ENCODE measurements at regions not wholly inside any gene's neighbourhood (a gene's known extent, or its start where the extent isn't known, plus 50 kb on each side); places are given as distances from the start of the nearest gene placed in this dataset.

DNA sequence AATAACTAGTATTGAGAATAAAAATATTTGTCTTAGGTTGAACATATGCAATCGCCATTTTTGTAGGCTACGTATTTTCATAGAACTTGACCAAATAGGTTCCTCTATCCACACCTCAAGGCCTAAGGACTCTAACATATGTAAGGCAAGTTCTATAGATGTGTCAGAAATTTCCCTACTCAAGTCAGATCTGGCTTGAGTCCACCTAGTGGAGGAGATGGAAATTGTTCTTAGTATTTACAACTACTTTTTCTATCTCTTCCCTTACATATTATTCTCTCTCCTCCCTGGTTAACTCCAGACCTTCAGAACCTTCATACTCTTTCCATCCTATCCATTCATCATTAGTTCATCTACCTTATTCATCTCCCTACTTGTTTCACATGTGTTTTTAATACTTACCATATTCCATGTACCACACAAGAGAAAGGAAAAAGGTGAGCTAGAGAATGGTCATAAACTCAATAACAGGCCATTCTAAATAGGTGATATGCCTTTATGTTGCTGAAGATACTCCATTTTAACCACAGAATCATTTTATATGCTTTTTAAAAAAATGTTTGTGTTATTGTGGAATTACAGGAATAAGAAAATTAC, 174.5 kb upstream of the HDAC9 start:
- no peak for DNase-seq

DNA sequence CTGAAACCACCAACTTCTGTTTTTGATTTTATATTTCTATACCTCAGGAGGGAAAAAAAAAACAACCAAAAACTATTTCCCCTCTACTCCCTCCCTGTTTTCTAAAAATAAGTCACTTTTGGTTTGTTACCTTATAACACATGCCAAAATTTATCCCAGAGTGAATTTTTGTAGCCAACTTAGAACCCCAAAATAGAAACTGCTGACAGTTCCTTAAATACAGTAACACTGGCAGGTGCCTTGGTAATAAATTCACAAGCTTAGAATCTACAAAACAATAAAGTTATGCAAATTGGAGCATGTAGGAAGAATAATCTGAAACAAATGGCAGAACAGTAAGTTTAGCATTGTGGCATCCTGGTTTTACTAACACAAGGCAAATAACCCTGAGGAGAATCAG, 165.0 kb upstream of the HDAC9 start:
- no peak for DNase-seq

DNA sequence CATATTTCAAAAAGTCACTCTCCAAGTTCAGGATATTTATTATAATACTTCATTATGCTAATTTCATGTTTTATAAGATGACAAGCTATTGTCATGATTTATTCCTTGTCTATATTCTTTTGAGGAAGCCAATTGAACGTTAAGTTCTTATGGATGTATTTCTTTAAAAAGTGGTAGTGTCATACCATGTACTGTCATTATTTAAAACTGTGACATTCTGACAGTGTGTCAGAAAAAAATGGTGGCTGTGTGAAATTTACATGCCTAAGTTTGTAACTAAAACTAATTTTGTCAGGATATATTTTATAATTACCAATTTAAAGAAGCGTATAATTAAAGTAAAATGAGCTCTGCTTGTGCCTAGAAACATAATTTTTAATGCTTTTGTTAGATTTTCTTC, 158.9 kb upstream of the HDAC9 start:
- DNase-seq = no peak

DNA sequence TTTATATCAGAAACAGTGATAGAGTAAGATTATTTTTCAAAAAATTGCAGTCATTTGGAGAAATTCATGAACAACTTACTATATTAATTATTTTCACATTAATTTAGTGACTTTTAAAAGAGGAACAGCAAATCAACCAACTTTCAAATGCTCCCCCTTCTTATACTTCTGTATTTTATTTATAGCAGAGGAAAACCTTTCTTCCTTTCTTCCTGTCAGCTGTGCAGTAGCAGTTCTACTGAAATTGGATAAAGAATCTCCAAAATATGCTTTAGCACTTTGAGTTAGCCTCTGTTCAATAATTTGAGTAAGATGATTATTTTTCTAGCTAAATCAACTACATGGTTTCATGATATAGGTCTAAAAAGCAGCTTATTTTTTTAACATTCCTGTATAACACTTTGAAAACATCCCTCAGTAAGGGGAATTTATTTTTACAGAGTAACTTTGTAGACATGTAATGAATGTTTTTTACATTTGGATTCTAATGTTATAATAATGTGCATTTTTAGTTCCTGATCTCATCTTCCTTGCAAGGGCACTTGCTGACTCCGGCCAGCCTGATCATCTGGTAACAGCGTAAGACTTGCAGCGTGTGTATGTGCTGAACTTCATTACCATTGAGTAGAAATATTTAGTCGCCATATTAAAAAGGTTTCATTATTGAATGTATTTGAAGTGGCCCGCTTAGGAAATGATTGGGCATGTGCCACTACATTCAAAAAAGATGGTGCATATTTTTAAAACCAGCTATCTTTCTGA, 158.3 kb upstream of the HDAC9 start:
- DNase-seq = no peak

DNA sequence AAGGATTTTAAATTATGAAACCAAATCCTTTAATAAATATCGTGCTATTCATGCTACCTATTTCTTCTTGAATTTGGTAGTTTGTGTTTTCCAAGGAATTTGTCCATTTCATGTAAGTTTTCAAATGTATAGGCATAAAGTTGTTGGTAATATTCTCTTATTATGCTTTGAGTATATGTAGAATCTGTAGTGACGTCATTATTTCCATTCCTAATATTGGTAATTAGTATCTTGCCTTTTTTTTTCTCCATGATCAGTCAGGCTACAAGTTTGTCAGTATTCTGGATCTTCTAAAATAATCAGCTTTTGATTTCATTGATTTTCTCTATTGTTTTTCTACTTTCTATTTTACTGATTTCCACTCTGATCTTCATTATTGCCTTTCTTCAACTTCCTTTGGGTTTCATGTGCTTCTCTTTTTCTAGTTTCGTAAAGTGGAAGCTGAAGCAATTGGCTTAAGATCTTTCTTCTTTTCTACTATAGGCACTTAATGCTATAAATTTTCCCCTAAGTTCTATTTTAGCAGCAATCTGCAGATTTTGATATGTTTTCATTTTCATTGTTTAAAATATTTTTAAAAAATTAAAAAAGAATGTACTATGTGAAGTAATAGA, 156.5 kb upstream of the HDAC9 start:
- no peak for DNase-seq

DNA sequence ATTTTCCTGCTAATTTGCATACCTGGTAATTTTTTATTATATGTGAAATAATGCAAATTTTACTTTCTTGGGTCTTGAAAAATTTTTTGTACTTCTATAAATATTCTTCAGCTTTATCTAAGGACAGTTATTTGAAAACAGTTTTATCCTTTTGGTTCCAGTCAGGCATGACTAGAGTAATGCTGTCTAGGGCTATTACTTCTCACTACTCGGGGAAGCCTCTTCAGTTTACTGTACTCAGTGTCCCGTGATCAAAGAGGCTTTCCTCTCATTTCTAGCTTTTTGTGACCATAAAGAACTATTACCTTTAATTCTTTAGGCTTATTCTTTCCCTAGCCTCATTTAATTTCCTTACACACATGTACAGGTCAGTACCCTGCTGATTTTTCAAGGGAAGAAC, 153.8 kb upstream of the HDAC9 start:
- no peak for DNase-seq

DNA sequence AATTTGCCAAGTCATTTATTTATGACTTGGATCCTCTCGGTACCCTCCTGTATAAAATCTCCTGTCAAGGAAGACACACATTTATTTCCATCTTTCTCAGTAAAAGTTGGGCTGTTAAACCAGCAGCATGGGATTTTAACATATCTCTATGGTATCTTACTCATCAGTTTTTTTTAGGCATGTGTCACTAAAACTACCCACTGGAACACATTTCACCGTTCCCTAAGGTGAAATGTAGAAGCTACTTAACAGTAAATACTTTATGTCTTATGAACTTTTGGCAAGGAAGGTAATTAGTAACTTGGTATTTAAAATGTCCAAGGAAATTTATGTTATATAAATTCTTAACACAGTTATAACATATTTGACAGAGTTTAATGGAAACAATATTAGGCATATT, 152.5 kb upstream of the HDAC9 start:
- DNase-seq = no peak

DNA sequence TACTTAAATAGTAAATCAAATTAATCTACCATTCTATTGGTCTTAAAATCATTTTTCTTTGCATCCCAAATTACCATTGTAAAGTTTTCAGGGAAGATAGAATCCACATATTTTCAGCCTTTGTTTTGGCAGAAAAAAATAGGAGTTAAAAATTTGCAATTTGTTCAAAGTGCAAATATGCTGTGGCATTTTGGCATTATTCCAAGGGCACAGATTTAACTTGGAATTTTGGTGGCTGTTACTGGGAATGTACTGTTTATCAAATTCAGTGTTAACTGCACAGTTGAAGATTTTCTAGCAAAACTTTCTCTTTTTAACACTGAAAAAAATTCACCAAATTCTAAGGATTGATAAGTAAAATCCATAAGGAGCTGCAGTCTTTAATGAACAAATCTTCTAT, 151.0 kb upstream of the HDAC9 start:
- DNase-seq = no peak

DNA sequence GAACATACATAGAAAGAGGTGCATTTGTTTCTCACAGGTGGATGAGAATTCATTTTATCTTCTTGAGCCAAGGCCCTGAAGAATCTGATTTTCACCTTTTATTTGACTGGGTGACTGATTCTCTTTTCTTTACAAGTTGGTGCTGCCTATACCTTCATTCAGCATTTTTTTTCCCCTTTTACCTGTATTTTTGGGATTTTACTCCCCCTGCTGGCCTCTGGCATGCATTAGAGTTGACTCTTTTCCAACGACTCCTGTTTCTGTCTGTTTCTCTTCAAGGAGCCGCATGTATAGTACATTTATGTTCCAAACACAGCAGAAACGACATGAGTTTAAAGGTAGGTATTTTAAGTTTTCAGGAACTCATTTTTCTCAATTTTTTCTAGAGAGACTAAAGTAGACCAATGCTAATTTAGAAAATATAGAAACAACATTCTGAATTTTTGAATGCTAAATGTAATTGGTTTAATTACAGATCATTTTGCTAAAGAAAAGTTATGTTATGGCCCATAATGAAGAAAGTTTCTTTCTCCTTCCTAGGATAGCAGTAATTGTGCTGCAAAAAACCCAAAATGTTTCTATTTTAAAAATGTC, 149.8 kb upstream of the HDAC9 start:
- DNase-seq = peak in 1 of 2 donors; percentile 19

DNA sequence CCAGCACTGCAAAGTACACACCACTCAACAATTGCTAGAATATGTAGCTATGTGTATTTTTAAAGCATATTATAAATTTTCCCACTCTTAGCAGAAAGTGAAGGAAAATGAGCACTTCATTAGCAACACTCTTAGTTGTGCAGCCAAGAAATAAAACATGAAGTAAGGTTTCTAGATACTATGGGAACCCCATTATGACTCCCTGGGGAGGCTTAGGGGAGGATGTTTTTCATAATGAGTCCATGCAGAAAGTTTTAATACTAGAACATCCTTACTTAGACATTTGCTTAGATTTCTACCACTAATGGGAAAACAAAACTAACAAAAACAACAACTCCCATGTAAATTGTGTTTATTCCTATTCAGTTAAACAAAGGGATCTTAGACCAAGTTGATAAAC, 148.4 kb upstream of the HDAC9 start:
- DNase-seq = no peak

DNA sequence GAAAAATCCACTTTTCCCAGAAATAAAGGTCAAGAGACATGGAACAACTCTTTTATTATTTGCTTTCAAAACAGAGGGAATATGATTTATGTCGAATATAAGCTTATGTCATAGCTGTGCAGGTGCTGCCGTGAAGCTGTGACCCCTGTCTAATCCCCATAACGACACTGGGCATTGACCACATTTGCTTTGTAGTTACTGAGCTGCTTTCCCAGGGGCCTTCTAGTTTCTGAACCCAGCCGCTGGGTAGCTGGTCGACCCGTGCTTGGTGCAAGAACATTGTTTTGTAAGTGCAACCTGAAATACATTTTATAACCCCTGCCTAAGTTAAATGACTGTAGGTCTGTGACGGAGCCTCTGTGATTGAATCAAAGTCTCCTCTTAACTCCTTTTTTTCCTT, 144.9 kb upstream of the HDAC9 start:
- DNase-seq = no peak

DNA sequence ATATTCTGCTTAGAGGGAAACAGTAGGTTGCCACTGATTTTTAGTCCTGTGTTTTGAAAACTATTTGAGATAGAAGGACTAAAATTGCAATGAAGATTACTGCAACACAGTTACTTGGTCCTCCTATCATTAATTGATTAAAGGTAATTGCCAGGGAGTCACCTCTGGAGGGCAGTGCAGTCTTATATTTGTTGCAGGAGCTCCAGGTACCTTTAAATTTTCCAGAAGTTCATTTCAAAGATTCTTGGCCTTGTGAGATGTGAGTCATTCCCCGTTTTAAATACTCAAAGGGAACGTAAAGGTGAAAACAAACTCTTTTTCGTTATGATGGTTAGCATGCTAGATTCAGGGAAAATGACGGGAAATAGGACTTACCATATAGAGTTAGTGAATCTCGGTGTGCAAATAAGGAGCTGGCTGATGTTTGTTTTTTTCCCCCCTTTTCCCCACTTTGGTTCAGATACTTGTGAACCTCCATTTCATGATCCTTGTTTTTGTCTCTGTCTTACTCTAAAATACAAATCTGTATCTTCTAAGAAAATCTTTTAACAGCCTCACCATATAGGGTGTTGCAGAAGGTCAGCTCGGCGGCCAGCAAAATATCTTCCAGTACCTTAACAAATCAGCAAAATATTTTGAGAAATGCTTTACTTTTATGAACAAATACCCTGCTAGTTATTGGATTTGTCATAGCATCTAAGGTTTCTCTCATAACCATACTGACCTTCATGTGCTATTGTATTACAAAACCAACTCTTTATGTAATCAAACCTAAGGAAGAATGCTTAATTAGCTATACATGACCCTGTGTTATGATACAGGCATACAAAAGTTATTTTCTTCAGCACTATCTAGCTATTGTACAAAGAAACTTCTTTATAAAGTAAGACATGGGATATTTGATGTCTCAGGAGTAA, 143.0 kb upstream of the HDAC9 start:
- DNase-seq = no peak

DNA sequence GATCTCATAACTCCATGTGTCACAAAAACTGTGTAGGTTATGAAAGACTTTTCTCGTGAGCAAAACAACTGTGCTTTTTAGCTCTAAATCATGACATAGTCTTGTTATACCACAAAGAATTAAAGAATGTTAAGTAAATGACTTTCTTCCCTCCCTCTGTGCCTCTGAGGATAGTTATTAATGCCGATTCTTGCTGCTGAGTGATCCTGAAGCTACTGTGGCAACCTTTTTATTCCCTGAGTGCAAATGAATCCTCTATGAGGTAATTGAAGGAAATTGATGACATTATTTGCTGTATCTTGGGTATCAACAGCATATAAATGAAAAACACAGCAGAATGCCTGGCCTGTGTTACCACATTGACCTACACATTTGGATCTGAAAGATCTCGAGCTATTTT, 142.2 kb upstream of the HDAC9 start:
- DNase-seq = no peak

DNA sequence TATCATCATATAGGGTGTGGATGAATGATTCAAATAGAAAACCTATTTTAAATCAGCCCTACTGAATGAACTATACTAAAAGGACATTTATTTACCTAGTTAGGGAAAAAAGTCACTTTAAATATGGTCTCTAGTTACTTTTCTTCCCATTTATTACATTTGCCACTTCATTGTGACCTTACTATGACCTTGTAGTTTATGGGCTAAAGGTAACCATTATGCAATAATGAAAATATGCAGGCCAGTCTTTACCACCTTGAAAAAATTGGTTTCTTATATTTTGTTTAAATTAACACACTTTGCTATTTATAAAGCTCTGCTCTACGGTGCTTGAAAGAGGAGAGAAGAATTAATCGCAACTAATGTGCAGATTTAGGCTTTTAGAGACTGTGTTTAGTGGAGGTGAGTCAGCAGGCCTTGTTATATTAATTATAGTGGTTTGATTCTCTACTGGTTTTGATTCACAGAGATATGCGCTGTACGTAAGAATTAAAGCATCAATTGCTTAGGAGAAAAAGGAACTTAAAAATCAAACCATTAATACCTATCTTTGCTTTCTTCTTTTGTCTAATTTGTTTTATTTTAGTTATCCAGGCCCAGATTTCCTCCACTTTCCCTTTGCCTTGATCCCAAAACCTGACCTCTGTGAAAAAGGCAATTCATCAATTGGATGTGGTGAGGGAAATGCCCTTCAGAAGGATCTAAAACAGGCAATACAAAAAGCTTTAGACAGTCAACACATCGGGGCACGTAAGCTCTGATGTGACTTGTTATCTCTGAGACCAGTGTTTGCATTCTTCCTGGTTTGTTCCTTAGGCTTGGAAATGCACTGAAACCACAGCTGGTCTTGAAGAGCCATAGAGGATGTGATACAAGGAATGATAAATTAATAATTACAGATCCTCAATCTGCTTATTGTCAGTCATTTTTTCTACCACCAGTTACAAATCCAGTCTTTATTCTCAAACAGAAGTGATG, 141.2 kb upstream of the HDAC9 start:
- DNase-seq = no peak

DNA sequence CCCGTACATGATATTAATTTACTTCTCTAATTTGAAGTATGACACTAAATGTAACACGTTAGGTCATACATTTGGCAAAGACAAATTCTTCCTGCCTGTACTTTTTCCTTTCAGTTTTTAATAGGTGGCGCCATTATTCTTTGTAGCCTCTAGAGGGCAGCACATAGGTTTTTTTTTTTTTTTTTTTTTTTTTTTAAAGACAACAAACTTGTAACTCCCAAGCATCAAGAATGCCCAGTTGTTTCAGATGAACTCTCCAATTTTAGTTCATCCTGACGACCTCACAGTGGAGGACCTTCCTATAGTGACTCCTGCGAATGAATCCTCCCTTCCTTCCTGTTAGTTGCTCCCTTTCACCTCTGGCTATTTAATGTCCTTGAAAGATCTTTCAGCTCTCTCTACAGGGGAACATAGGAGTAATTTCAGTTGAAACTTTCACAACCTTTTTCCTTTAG, 139.3 kb upstream of the HDAC9 start:
- no peak for DNase-seq

DNA sequence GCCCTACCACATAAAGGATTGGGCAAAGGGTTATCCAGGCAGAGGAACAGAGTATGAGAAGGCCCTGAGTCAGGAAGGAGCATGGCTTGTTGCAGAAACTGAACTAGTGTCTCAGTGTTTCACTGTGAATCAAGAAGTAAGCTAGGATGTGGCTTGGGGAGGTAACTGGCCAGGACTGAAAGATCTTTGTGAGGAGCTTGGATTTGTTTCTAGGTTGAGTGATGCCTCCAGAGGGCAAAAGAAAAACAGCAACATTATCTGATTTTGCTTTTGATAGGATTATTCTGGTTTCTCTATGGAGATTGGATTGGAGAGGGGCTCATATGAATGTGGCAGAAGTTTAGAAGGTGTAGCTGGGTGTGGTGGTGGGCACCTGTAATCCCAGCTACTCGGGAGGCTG, 137.9 kb upstream of the HDAC9 start:
- DNase-seq = no peak

DNA sequence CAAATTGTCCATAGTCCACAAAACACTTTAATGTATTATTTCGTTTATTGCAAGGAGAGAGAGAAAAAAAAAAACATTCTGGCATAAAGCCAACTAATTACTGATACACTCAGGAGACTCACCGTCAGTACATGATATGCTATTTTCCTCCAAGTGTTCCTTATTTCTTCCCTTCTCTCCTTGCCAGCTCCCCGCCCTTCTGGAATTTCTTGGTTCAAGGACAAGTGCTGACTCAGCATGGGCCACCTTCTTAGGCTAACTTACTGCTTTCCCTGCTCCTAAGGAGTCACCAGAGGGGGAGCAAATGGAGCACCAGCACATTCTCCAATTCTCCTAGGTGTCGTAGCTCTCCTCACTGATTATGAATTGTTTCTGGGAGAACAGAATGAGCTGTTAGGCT, 133.8 kb upstream of the HDAC9 start:
- DNase-seq = no peak

DNA sequence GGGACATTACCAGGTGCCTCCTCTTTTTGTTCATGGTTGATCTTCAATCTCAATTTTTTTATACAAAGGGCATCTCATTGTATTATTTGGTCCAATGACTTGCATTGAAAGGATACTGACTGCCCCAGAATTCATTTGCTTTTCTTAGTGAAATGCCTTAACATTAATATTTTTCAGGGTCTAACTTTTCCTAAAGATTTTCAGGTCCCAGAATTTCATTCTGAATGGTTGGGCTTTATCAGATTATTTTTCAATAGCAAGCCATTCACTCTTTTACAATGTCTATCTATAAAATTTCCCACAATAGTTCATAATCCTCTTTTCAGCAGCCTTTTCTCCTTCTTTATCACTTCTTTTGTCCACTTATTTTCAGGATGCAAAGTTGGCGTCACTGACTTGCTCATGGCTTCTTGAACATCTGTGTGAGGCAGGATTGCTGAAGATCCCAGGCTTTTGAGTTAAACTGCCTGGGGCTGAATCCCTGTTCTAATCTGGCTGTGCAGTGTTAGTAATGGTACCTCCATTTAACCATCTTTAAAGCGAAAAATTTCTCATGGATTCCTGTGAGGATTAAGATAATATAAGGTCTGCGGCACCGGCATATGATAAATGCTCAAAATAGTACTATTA, 131.7 kb upstream of the HDAC9 start:
- DNase-seq = no peak

DNA sequence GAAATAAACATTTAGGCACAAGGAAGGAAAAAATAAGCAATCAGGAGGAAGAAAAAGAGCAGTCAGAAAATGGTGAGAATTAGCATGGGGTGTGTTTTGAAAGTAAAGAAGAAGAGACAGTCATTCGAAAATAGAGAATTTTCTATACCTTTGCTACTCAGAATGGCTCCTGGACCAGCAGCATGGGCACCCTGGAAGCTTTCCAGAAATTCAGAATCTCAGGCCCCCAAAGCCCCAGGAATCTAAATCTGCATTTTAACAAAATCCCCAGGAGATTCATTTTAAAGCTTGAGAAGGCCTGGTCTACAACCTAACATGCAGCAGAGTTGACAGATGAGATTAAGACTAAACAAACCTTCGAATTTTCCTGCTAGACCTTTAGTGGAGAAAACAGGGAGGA, 131.2 kb upstream of the HDAC9 start:
- no peak for DNase-seq

DNA sequence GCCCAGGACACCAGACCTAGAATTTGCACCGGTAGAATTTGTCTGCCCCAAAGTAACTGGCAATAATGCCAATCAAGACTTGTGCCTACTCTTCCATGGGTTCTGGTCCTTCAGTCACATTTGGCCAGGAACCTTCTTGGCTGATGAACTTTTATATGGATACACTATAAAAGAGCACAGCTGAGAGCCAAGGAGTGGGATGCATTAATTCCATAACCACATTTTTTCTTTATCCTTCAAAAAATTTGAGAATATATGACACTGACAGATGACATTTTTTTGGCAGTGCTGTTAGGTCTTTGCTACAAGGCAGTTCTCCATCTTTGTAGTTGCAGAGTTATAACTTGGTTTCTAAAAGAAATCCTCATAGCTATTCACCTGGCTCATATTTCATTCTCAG, 129.2 kb upstream of the HDAC9 start:
- no peak for DNase-seq

DNA sequence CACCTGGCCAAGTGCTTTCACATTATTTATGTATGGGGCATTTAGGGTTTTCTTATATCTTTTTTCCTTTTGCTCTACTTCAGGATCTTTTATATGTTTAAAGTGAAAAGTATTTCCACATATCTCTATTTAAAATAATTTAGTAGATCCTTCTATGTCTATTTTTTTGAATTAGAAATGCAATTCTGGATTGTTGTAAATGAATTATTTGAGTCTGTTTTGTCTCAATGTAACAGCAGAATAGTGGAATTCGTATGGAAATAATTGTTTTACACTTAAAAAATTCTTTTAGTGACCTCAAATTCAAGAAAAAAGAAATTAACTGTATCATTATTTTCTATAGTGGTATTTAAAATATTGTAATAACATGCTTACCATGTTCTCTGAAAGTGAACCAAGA, 126.5 kb upstream of the HDAC9 start:
- no peak for DNase-seq

Data from activated CD4-positive, alpha-beta T cell treated with anti-CD3 and anti-CD28 coated beads for 4 hours (primary cell).